ACHN (cell line): ENCODE measurements at regions not wholly inside any gene's neighbourhood (a gene's known extent, or its start where the extent isn't known, plus 50 kb on each side); places are given as distances from the start of the nearest gene placed in this dataset.

ENCODE experiments used
- DNase-seq: peaks from one replicate; pipeline ENCODE4 v3.0.0-alpha.2; 2015
- in situ Hi-C: cut with HindIII; loops from 2 replicates; pipeline ENCODE4 v1.10.0; 2017; ENCODE audit warnings: low sequenced_read_pairs, low pct_ligation_motif_present, low pct_unique_long_range_greater_than_20kb

DNA sequence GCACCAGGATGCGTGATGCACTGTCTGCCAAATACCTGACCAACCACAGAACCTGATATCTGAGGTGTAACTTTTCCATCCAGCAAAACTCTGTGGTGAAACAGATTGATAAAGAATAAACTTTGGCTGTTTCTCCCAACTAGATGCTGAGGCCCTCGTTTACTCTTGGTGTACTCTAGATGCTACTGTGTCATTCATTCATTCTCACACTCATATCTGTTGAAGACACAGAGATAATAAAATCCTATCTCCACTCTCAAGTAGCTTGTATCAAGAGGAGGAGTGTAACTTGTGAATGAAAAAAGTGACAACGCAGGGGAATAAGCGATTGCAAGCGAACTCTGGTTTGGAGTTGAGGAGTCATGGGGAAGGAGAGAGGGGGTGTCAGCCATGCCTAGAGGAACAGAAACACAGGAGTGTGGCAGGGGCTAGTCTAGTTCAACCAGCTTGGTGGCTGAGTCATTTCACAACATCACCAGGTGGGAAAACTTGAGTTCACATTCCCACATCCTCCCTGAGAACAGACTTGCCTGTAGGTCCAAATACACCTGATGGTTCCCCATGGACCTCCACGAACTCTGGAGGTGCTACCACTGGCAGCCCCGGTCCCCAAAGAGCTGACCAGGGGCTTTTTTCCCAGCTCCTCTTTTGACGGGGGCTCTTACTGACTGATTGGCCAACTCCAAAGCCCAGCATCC, 73.3 kb upstream of the SNRK start:
- in situ Hi-C loops = no loop called here
- no peak for DNase-seq

DNA sequence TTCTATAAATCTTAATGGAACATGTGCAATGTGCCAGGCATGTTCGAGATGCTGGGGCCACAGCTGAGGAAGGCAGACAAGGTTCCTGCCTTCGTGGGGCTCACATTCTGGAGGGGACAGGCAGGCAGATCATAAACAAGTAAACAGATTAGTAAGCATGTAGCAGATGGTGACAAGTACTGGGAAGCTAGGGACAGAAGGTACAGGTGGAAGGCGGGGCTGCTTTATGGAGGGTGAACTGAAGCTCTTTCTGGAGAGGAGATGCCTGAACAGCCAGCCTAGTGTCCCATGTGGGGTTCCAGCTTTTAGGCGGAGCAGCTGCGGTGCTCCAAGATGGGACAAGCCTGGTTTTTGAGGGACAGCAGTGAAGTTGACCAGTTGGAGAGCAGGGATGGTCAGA, 74.7 kb upstream of the SNRK start:
- in situ Hi-C loops = no loop called here
- DNase-seq = no peak

DNA sequence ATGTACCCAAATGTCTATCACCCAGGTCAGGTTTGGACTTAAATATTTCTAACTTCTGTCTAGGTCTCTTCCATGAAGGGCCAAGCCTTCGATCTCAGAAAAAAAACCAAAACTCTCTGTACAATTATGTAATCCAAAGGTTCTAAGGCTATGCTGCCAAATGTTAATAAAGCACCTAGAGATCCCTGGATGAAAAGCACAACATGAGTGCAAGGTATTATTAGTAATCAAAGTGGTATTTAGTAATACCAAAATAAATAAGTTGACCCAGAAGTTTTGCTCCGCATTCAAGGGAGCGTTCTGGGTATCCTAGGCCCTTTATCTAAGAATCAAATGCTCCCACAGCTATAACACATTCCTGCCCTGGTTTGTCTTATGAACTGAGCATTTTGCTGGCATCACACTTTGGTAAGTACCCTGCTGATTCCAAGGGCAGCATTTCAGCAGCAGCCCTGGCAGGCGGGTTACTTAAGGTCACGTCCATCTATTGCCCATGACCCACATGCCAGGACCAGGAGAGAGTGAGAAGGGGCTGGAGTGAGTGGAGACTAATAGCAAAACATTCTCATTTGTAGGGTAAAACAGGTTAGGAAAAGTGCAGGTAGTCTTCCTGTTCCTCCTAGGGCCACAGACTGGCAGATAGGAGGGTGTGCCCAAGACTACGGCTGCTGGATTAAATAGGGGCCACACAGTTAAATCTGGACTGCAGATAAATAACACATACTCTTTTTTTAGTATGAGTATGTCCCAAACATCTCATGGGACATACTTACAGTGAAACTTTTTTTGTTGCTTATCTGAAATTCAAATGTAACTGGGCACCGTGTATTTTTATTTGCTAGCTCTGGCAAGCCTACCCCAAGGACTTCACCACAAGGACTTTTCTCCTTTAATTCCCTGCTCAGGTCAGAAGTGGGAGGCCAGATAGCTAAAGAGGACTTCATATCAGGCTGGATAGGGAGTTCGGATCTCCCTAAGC, 76.0 kb upstream of the SNRK start:
- no peak for DNase-seq

GRCh38 chr3:43207628-43208085, 78.7 kb upstream of the SNRK start:
- in situ Hi-C loops = no loop called here
- no peak for DNase-seq

More for the DNA sequence above, 76.0 kb upstream of the SNRK start:
- in situ Hi-C loops = no loop called here

DNA sequence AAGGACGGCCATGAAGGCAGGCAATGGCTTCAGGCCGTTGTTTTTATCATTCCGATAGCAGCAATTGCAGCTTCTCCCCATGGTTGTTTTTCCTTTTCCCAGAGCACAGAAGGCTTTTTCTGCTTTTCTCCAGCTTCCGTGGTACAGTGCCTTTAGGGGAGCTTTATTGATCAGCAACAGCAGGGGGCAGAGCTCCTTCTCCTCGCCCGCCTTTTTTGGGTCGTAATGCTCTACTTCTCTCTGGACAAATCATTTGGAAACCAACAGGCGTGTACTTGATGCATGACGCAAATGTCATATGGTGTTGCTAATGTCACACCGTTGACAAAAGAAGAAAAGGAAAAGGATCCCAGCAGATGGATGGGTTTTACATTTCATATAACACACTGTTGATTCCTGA, 79.7 kb upstream of the SNRK start:
- DNase-seq = no peak
- in situ Hi-C loops = no loop called here

GRCh38 chr3:43206105-43206504, 80.2 kb upstream of the SNRK start:
- in situ Hi-C loops = no loop called here

DNA sequence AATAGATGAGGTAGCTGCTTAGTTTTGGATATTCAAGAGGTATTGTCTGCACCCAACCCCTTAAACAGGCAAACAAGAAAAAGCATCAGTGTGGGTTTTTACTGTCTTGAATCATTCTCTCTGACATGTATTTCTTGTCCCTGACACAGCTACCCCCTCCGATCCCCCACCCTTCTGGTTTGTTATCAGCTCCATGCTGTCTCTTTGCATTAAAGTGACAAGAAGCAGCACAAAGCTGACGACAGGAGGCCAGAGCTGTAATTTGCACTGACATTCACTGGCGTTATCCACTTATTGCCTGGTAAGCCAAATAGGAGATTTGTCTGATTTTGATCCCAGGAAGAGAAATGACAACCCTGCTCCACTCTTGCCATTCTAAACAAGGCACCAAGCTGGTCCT, 83.3 kb upstream of the SNRK start:
- in situ Hi-C loops = no loop called here
- no peak for DNase-seq

More at GRCh38 chr3:43206105-43206504, 80.2 kb upstream of the SNRK start:
- no peak for DNase-seq

- DNase-seq = no peak
- in situ Hi-C loops = no loop called here
Observed at GRCh38 chr3:43201581-43201980, 84.8 kb upstream of the SNRK start.

GRCh38 chr3:43199645-43200306, 86.6 kb upstream of the SNRK start:
- DNase-seq = no peak
- in situ Hi-C loops = no loop called here

GRCh38 chr3:43198791-43199644, 87.3 kb upstream of the SNRK start:
- in situ Hi-C loops = no loop called here
- no peak for DNase-seq

- in situ Hi-C loops = no loop called here
- no peak for DNase-seq
Observed at GRCh38 chr3:43198301-43198700, 88.0 kb upstream of the SNRK start.

- no peak for DNase-seq
- in situ Hi-C loops = no loop called here
Observed at GRCh38 chr3:43197181-43197580, 89.2 kb upstream of the SNRK start.

DNA sequence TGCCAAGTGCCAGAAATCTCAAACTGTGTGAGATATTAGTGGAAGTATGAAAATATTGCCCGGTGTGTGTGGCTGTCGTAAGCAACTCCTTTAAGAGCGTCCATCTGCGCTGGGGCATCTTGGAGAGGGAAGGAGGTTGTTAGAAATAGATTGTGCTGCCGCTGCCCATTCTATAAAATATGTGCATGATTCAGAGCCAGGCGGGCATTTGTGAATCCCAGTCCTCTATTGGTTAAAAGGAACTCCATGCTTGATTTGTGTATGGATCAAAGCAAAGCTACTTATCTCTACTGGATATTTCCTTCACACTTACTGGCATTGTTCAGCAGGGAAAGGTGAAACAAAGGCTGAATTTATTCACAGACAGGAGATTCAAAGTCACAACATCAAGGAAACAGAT, 89.6 kb upstream of the SNRK start:
- in situ Hi-C loops = no loop called here
- DNase-seq = no peak

- DNase-seq = no peak
- in situ Hi-C loops = no loop called here
Observed at GRCh38 chr3:43195115-43195498, 89.2 kb upstream of the POMGNT2 start.

- DNase-seq = no peak
- in situ Hi-C loops = no loop called here
Observed at GRCh38 chr3:43194490-43195114, 88.7 kb upstream of the POMGNT2 start.

- no peak for DNase-seq
- in situ Hi-C loops = no loop called here
Observed at GRCh38 chr3:43194069-43194468, 88.2 kb upstream of the POMGNT2 start.

GRCh38 chr3:43192028-43192427, 86.1 kb upstream of the POMGNT2 start:
- no peak for DNase-seq
- in situ Hi-C loops = no loop called here

DNA sequence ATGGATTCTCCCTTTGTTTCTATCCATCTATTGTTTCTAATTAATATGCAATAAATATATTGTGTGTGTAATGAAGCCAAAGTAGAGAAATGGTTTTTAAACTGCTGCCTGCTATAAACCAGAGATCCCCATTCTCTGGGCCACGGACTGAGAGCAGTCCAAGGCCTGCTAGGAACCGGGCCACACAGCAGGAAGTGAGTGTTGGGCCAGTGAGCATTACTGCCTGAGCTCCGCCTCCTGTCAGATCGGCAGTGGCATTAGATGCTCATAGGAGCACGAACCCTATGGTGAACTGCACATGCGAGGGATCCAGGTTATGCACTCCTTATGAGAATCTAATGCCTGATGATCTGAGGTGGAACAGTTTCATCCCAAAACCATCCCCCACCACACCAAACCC, 85.2 kb upstream of the POMGNT2 start:
- in situ Hi-C loops = no loop called here
- no peak for DNase-seq
